DND-41 (cell line): ENCODE measurements at regions not wholly inside any gene's neighbourhood (a gene's known extent, or its start where the extent isn't known, plus 50 kb on each side); places are given as distances from the start of the nearest gene placed in this dataset.

Experiments used
- EZH2 ChIP-seq: IDR thresholded peaks from 3 replicates; pipeline ENCODE4 v1.6.1; 2012; ENCODE audit warnings: borderline replicate concordance, low read depth, mild to moderate bottlenecking, moderate library complexity, low read length, inconsistent platforms; ENCODE audit not compliant: severe bottlenecking
- TF ChIP-seq, protein P1 (sequence below): IDR thresholded peaks from 2 replicates; pipeline ENCODE4 v1.5.1; 2012; ENCODE audit warnings: borderline replicate concordance, low read length, moderate library complexity, mild to moderate bottlenecking; ENCODE audit not compliant: poor library complexity, severe bottlenecking; ENCODE audit errors: extremely low read depth

DNA sequence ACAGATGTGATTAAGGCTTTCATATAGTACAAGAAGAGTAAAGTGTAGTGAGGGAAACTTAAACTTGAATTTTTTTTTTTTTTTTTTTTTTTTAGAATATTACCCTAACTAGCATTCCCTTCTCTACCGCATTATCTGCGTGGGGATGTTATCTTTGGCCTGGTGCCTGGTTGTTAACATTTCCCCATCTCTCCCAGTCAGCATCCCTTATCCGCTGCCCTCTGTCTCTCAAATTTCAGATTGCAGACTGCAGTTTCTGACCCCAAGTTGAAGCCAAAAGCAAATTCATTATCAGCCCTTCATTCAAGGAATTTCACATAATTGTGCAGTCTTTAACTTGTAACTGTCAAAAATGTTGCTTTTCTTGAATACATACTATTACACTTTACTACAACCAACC, 353.0 kb downstream of the PLOD2 start:
- TF ChIP-seq, protein P1, sequence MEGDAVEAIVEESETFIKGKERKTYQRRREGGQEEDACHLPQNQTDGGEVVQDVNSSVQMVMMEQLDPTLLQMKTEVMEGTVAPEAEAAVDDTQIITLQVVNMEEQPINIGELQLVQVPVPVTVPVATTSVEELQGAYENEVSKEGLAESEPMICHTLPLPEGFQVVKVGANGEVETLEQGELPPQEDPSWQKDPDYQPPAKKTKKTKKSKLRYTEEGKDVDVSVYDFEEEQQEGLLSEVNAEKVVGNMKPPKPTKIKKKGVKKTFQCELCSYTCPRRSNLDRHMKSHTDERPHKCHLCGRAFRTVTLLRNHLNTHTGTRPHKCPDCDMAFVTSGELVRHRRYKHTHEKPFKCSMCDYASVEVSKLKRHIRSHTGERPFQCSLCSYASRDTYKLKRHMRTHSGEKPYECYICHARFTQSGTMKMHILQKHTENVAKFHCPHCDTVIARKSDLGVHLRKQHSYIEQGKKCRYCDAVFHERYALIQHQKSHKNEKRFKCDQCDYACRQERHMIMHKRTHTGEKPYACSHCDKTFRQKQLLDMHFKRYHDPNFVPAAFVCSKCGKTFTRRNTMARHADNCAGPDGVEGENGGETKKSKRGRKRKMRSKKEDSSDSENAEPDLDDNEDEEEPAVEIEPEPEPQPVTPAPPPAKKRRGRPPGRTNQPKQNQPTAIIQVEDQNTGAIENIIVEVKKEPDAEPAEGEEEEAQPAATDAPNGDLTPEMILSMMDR, result no peak
- TF ChIP-seq EZH2, result no peak
